Endothelial cell of umbilical vein (primary cell): ENCODE measurements at regions not wholly inside any gene's neighbourhood (a gene's known extent, or its start where the extent isn't known, plus 50 kb on each side); places are given as distances from the start of the nearest gene placed in this dataset.

Experiments used
- BruUV-seq: library from RNA; stranded (reverse); fragments of 400-500 nt; replicated peaks from 2 replicates; lab custom pipeline; 2021; lab: Mats Ljungman, UMichigan
- CTCF ChIA-PET: fragments of 300-600, 350-600 bp; sonication (Branson Sonifier 250); formaldehyde crosslinking; loops from one replicate; lab custom pipeline; 2021; ENCODE audit warnings: antibody characterized with exemption, inconsistent platforms; lab: Charles Lee
- POLR2A ChIA-PET: fragments of 300-600, 350-600 bp; sonication (Branson Sonifier 250); formaldehyde crosslinking; loops from one replicate; lab custom pipeline; 2021; ENCODE audit warnings: antibody characterized with exemption, inconsistent platforms; lab: Charles Lee
- DNase-seq: peaks from one replicate; pipeline ENCODE4 v3.0.0-alpha.2; 2011; ENCODE audit warnings: low read depth, low spot score
- FAIRE-seq: peaks from 2 replicates; lab custom pipeline; 2011; peaks lifted over from hg19 to GRCh38; lab: Jason Lieb, UNC
- H2AFZ ChIP-seq: 2 replicates; pipeline ENCODE4 v1.6.0; 2012; ENCODE audit warnings: low read depth, low read length, control low read depth, inconsistent platforms
- H3K27ac ChIP-seq: 2 replicates; pipeline ENCODE4 v1.5.1; 2011; ENCODE audit warnings: low read depth, mild to moderate bottlenecking, control low read depth, low read length, moderate library complexity; ENCODE audit not compliant: insufficient read depth
- H3K27me3 ChIP-seq, 2 experiments: 2 replicates each; pipeline versions ENCODE4 v1.6.0 to v1.6.1; 2011; ENCODE audit warnings: low read length in 2 of 2, mixed read lengths in 1 of 2; ENCODE audit not compliant: control insufficient read depth in 2 of 2, insufficient read depth in 2 of 2
- H3K36me3 ChIP-seq, 2 experiments: 2 replicates in 1 of 2; 3 replicates in 1 of 2; pipeline ENCODE4 v1.5.1; 2011; ENCODE audit warnings: low read length in 2 of 2, mild to moderate bottlenecking in 1 of 2, moderate library complexity in 1 of 2; ENCODE audit not compliant: control insufficient read depth in 2 of 2, insufficient read depth in 2 of 2; ENCODE audit errors: extremely low read depth in 1 of 2
- H3K4me1 ChIP-seq: 3 replicates; pipeline ENCODE4 v1.5.1; 2011; ENCODE audit warnings: mild to moderate bottlenecking, low read length; ENCODE audit not compliant: control insufficient read depth, insufficient read depth; ENCODE audit errors: extremely low read depth
- H3K4me2 ChIP-seq: 2 replicates; pipeline ENCODE4 v1.6.1; 2011; ENCODE audit warnings: low read length, control low read depth, mixed read lengths; ENCODE audit not compliant: insufficient read depth
- H3K4me3 ChIP-seq, 3 experiments: fragments of 200-600 bp in 1 of 3; sonication (generic), shearing (Covaris generic) in 1 of 3; replicated peaks in 1 of 3; 2 replicates each; pipeline ENCODE4 v1.5.1; 2011 to 2016; ENCODE audit warnings: control low read depth in 3 of 3, low read length in 3 of 3, mild to moderate bottlenecking in 2 of 3, inconsistent platforms in 1 of 3, low read depth in 1 of 3, moderate library complexity in 1 of 3; ENCODE audit not compliant: insufficient read depth in 1 of 3
- H3K79me2 ChIP-seq: 2 replicates; pipeline ENCODE4 v1.6.0; 2012; ENCODE audit warnings: low read length, inconsistent platforms; ENCODE audit not compliant: control insufficient read depth, insufficient read depth
- H3K9ac ChIP-seq: replicated peaks from 2 replicates; pipeline ENCODE3; 2011; ENCODE audit warnings: low read length, control low read depth; ENCODE audit not compliant: insufficient read depth; ENCODE audit errors: extremely low read depth
- H3K9me1 ChIP-seq: replicated peaks from 3 replicates; pipeline ENCODE4 v1.6.0; 2011; ENCODE audit warnings: mild to moderate bottlenecking, low read length; ENCODE audit not compliant: control insufficient read depth, insufficient read depth; ENCODE audit errors: extremely low read depth
- H3K9me3 ChIP-seq: replicated peaks from 2 replicates; pipeline ENCODE4 v1.5.1; 2012; ENCODE audit warnings: low read length, inconsistent platforms; ENCODE audit not compliant: control insufficient read depth, insufficient read depth
- H4K20me1 ChIP-seq: replicated peaks from 2 replicates; pipeline ENCODE3; 2011; ENCODE audit warnings: mild to moderate bottlenecking, low read length; ENCODE audit not compliant: control insufficient read depth, insufficient read depth; ENCODE audit errors: extremely low read depth
- CTCF ChIP-seq, 2 donors: IDR thresholded peaks; 1 replicate in 1 of 2; 2 replicates in 1 of 2; pipeline ENCODE4 v1.5.1; 2011; ENCODE audit warnings: low read length in 2 of 2, mild to moderate bottlenecking in 2 of 2, moderate library complexity in 2 of 2, control low read depth in 1 of 2, inconsistent platforms in 1 of 2, low read depth in 1 of 2; ENCODE audit not compliant: insufficient read depth in 1 of 2; ENCODE audit errors: extremely low read depth in 1 of 2
- EZH2 ChIP-seq: IDR thresholded peaks from 2 replicates; pipeline ENCODE4 v1.6.1; 2012; ENCODE audit warnings: borderline replicate concordance, low read depth, mild to moderate bottlenecking, moderate library complexity, low read length, inconsistent platforms; ENCODE audit not compliant: severe bottlenecking
- FOS ChIP-seq: IDR thresholded peaks from 2 replicates; pipeline ENCODE4 v1.6.1; 2011; ENCODE audit warnings: mild to moderate bottlenecking, low read length, moderate library complexity, borderline replicate concordance; ENCODE audit not compliant: insufficient read depth
- GATA2 ChIP-seq: IDR thresholded peaks from 2 replicates; pipeline ENCODE4 v1.7.0; 2011; ENCODE audit warnings: low read depth, mild to moderate bottlenecking, moderate library complexity, mixed read lengths, low read length; ENCODE audit not compliant: insufficient read length, insufficient read depth
- JUN ChIP-seq: IDR thresholded peaks from 2 replicates; pipeline ENCODE4 v1.6.1; 2011; ENCODE audit warnings: borderline replicate concordance, low read depth; ENCODE audit not compliant: insufficient read length, insufficient read depth
- MAX ChIP-seq: IDR thresholded peaks from 2 replicates; pipeline ENCODE4 v1.6.1; 2011; ENCODE audit not compliant: insufficient read depth, insufficient read length
- MYC ChIP-seq: IDR thresholded peaks from one replicate; pipeline ENCODE4 v1.6.1; 2011; ENCODE audit warnings: mild to moderate bottlenecking, low read depth, low read length
- POLR2A ChIP-seq: IDR thresholded peaks from 2 replicates; pipeline ENCODE4 v1.6.1; 2012; ENCODE audit warnings: low read depth, mild to moderate bottlenecking, control low read depth, low read length
- POLR2AphosphoS5 ChIP-seq: IDR thresholded peaks from 2 replicates; pipeline ENCODE4 v1.6.1; 2012; ENCODE audit warnings: low read depth, mild to moderate bottlenecking, control low read depth, low read length, moderate library complexity; ENCODE audit not compliant: insufficient read depth
- dilution Hi-C: fragments of 300-500 bp; cut with MboI; formaldehyde crosslinking; loops from one replicate; pipeline ENCODE4 v1.15.0; 2019; ENCODE audit warnings: low sequenced_read_pairs; ENCODE audit not compliant: extremely low pct_ligation_motif_present
- intact Hi-C: fragments of 100-400 bp; cut with micrococcal nuclease; formaldehyde crosslinking; loops from one replicate; pipeline ENCODE4 v1.10.0; 2022

- intact Hi-C loops (no loop called here), dilution Hi-C loops (no loop called here)
- ChIA-PET POLR2A (interaction anchor here (0.7 kb wide), 2 partner anchors 138 to 254 kb away, joined by 6 to 8 read pairs; no protein-coding TSS in a partner anchor), CTCF (no interaction called here)
- H3K9ac ChIP-seq: no peak overlapping the region
- FAIRE-seq (no peak), DNase-seq (no peak)
- H3K4me1 ChIP-seq: peaks cover 45% of the 10 kb centered on the region
- no peaks in the 10 kb centered on the region for H3K27me3 ChIP-seq
- TF ChIP-seq POLR2A (no peak), FOS (no peak), CTCF (IDR thresholded peaks at IDR 0.05; ENCODE audit: extremely low read depth in 1 of 2, insufficient read depth in 1 of 2, low read depth in 1 of 2, low read length in 2 of 2) (no peak), GATA2 (no peak), JUN (no peak), MYC (no peak), POLR2AphosphoS5 (no peak), MAX (no peak), EZH2 (no peak)
- peaks cover 0 to 9% of the 10 kb centered on the region in 2 experiments for H3K36me3 ChIP-seq
- H3K4me2 ChIP-seq: no peak overlapping the region
- H4K20me1 ChIP-seq: no peaks in the 10 kb centered on the region
- H3K79me2 ChIP-seq: no peaks in the 10 kb centered on the region
- no peak overlapping the region for H2AFZ ChIP-seq
- no peak overlapping the region for H3K4me3 ChIP-seq
- H3K9me3 ChIP-seq: no peaks in the 10 kb centered on the region
- no peak overlapping the region for H3K27ac ChIP-seq
- BruUV-seq: no TSS peak
- no peaks in the 10 kb centered on the region for H3K9me1 ChIP-seq
Observed at GRCh38 chr2:215697003-215697402, 261.1 kb upstream of the FN1 start.
